SK-N-DZ (cell line): ENCODE measurements at regions not wholly inside any gene's neighbourhood (a gene's known extent, or its start where the extent isn't known, plus 50 kb on each side); places are given as distances from the start of the nearest gene placed in this dataset.
"Not testable (repeated sequence)": the region's sequence is repeated elsewhere in the genome, so short reads cannot be mapped to it uniquely, and the experiment has no call there.

Source experiments
- DNase-seq: peaks from one replicate; pipeline ENCODE4 v3.0.0-alpha.2; 2015; ENCODE audit warnings: low spot score

DNA sequence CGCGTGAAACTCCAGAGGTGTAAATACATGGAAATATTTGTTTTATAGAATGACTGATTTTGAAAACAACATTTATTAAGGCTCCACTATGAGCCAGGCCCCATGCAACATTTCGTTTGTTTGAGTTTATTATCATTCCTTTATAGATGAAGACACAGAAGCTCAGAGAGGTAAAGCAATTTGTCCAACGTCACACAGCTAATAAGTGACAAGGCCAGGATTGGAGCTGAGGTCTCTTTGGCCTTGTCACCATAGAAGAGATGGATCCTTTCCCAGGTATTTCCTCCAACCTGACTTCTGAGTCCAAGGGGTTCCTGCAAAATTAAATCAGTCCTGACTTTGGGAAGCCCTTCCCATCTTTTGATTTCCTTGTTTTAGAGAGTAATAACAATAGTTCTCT, 98.0 kb downstream of the SYF2 start:
- no peak for DNase-seq

DNA sequence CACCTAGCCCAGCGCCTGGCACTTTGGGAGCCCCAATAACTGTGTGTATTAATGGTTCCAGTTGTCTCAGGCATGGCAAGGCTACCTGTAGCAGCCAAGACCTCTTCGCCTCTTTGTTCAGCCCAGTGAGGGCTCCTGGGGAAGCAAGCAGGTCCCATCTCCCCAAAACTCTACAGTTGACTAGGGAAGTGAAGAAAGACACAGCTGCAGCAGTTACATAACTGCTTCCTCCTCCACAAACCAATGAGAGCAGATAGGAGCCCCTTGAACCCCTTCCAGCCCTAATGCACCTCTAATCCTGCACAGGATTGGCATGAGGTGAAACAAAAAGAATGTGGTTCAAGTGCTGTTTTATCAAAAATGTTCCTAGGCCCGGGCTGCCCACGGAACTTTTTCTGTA, 100.5 kb downstream of the SYF2 start:
- DNase-seq: no peak

DNA sequence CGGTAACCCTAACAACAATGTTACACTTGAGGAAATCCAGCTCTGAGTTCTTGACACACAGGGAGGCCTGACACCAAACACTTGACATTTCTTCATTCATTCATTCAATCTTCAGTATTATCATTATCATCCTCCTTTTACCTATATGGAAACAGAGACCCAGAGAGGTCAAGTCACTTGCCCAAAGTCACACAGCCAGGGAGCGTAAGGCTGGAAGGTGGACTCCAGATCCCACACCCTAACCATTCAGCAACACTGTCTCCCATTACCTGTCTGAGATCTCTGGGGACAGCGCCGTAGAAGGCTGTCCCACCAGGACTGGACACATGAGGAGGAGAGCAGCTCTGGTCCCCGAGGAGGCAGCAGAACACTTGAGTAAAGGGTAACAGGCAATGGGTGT, 101.4 kb downstream of the SYF2 start:
- no peak for DNase-seq

DNA sequence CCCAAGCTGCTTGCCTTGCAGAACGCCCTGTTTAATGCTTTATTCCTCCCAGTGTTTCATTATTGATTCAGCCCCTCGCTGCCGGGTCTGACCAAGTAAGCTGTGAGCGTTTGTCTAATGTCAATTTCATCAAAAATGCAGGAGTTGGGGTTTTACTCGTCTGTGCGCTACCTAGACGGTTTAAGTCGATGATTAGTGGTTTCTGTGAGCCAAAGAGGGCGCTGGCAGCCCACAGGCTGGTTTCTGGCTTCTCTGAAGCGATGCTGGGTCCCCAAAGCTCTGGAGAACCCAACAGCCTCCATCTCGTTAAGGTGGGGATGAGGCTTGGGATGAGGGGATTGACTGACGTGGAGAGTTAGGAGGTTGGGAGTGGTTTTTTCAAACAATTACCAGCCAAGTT, 102.9 kb downstream of the SYF2 start:
- no peak for DNase-seq

GRCh38 chr1:25128121-25128621, 104.1 kb downstream of the SYF2 start:
- no peak for DNase-seq

DNA sequence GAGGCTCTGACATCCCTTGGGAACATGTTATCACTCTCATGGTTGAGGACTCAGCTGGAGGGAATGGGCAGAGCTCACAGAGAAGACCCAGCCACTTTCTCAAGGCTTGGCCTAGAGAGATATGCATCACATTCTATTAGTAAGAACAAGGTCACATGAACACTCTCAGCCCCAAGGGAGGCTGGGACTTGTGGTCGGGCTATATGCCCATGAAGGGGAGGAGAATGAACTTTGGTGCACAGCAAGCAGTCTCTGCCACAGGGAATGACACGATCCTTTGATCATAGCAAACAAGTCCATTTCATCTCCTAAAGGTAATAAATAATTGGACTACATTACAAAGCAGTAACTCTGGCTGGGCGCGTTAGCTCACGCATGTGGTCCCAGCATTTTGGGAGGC, 105.7 kb downstream of the SYF2 start:
- no peak for DNase-seq

DNA sequence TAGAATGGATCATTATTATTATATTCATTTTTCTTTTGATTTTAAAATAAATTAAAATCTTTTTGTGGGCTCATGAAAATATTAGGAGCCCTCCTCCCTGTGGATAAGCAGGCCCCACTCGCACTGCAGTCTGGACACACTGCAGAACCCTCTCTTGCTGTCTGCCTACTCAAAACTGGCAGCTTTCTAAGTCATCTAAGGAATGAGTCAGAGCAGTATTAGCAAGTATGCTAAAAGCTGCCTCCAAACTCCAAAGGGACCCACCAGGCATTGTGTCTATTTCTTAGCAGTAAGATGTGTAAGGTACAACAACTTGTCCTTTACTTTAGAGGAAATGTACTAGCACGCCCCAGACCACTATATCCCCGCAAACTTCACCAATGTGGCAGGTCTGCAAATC, 108.8 kb downstream of the SYF2 start:
- no peak for DNase-seq

DNA sequence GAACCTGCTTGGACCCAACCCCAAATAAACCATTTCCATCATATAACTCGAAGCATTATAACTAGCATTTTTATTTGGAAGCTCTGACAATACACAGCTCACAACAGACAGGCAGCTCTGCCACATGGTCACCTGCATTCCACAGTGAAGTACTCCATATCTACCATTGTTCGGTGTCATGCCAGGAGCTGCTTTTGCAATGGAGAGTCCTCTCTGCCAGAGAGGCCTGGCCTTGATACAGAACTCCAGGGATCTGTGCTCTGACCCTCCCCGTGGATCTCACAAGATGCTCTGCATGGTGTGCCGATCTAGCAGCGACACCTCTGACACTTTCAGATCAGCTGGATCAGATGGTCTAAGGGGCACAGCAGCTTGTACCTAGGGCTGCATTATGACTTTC, 109.6 kb downstream of the SYF2 start:
- DNase-seq: no peak

DNA sequence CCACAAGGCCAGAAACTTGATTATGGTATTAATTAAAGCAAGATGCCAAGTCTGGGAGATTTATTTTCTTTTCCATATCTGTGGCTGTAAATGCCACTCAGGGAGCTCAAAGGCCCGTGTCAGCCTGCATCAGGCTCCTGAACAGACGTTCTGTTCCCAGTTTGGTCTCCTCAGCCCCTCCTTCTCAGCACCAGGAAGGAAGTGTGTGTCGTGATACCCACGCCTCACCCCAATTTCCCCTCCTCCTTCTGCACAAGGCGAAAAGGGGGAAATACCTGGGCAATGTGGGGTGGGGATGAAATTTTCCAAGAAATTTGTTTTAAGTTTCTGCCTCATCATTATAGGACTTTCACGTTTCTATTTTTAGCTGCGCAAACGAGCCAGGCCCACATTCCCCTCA, 112.0 kb downstream of the SYF2 start:
- no peak for DNase-seq

- DNase-seq: no peak
Measured at GRCh38 chr1:25118546-25118945, 113.8 kb downstream of the SYF2 start.

DNA sequence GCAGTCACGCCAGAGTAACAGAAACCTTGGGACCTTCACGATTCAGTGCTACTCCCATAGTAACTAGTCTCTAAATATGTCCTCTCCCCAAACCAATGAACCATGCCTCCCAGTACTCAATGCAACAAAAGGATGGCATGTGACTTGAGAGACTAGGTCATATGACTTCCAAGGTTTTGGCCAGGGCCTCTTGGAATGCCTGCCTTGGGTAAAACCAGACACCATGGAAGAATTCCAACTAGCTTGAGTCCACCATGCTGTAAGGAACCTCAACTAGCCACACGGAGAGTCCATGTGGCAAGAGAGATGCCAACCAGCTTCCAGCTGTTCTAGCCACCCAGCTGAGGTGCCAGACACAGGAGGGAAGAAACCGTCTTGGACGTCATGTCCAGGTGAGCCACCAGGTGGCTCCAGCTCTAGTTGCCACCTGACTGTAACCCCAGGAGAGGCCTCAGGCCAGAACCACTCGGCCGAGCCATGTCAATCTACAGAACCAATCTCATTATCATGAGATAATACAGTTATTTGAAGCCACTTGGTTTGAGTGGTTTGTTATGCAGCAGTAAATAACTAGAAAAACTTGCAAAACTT, 115.0 kb downstream of the SYF2 start:
- DNase-seq: no peak

DNA sequence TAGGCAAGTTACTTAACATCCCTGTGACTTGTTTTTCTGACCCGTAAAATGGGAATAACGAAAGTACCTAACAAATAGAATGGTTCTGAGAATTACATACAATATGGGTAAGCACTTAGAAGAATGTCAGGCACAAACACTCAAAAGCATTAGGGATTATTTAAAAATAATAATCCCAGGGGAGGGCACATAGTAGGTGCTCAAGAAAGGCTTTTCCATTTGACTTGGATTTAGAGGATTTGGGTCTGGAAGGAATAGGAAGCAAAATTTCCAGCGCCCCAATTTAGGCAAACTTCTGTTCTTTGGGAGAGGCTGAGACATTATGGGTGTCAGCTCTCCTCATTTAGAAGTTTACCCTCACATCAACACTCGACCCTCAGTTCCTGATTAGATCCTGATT, 115.5 kb downstream of the SYF2 start:
- no peak for DNase-seq

DNA sequence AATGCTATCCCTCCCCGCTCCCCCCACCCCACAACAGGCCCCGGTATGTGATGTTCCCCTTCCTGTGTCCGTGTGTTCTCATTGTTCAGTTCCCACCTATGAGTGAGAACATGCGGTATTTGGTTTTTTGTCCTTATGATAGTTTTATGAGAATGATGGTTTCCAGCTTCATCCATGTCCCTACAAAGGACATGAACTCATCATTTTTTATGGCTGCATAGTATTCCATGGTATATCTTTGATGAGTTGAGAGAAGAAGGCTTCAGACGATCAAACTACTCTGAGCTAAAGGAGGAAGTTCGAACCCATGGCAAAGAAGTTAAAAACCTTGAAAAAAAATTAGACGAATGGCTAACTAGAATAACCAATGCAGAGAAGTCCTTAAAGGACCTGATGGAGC, 116.2 kb downstream of the SYF2 start:
- DNase-seq: not testable (repeated sequence)

GRCh38 chr1:25113731-25114130, 118.6 kb downstream of the SYF2 start:
- DNase-seq: no peak

DNA sequence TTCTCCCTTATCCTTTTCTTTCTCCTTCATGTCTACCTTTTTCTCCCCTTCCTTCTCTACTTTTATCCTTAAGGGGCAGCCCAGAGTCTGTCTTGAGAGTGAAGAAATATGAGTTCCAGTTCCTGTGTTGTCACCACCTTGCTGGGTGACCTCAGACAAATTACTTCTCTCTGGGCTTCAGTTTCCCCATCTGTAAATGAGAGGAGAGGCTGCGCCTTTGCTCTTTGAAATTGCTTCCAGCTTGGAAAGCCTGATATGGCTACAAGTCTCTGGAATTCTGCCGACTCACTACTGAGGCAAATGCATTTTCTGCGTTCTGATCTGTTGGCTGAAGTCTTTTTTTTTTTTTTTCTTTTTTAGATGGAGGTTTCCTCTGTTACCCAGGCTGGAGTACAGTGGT, 119.2 kb downstream of the SYF2 start:
- DNase-seq: no peak

DNA sequence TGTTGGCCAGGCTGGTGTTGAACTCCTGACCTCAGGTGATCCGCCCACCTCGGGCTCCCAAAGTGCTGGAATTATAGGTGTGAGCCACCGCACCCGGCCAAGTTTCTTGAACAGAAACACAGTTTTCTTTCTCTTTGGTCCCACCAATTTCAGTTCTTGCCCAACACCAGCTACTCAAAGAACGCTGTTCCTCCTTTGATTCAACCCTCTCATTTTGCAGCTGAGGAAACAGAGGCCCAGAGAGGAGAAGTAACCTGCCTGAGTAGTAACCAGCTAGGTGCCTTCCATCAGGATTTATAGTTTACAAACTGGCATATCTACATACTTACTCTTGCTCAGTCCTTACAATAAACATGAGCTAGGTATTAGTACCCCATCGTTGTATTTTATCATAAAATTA, 119.9 kb downstream of the SYF2 start:
- DNase-seq: no peak

DNA sequence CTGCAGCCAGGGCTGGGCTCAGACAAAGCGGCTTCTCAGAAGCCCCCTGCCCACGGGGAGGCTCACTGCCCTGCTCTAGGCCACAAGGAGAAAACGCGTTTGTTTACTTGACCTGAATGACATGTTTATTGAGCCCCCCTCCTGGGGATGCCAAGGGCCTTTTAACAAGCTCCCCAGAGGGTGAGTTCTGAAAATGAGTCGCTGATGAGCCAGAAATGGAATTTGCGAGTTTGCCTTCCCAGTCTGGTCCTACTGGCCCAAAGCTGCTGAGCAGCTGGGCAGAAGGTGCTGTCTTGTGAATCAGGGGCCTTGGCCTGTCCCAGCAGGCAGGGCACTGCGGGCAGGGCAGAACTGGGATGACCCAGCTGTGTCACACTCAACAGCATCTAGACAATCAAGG, 120.6 kb downstream of the SYF2 start:
- DNase-seq: no peak

DNA sequence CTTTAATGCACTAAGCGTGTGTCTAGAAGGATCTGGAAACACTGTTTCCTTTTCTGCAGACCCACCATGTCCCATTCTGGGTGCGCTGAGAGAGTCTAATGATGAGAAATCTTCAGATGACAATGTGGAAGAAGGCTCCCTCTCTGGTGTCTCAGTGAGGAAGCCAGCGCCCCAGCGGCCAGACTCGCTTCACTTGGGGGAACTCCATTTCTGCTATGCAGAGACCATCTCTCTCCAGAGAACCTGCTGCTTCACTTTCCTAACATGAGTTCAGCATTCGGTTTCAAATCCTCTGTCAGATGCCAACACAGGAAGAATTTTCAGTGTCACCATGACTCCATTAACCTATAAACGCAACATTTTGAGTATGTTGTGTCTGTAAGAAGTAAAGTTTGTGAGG, 121.8 kb downstream of the SYF2 start:
- no peak for DNase-seq

GRCh38 chr1:25110036-25110435, 122.3 kb downstream of the SYF2 start:
- no peak for DNase-seq

DNA sequence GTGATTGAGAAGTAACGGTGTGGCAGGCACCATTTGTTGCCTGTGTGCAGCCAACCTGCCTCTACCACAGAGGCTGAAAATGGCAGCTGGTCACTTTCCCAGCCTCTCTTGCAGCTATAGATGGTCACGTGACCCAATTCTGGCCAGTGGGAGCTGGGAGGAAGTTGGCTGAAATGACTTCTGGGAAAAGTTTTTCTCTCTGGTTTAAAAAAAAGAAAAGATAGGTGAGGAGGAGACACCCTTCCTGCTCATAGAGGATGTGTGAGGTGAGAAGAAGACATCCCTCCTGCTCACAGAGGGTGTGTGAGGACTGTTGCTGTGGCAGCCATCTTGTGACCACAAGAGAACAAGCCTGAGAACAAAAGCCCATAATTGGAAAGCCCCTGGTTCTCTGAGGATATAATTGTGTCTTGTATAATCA, 122.8 kb downstream of the SYF2 start:
- no peak for DNase-seq

- no peak for DNase-seq
Measured at GRCh38 chr1:25107643-25108010, 124.7 kb downstream of the SYF2 start.

DNA sequence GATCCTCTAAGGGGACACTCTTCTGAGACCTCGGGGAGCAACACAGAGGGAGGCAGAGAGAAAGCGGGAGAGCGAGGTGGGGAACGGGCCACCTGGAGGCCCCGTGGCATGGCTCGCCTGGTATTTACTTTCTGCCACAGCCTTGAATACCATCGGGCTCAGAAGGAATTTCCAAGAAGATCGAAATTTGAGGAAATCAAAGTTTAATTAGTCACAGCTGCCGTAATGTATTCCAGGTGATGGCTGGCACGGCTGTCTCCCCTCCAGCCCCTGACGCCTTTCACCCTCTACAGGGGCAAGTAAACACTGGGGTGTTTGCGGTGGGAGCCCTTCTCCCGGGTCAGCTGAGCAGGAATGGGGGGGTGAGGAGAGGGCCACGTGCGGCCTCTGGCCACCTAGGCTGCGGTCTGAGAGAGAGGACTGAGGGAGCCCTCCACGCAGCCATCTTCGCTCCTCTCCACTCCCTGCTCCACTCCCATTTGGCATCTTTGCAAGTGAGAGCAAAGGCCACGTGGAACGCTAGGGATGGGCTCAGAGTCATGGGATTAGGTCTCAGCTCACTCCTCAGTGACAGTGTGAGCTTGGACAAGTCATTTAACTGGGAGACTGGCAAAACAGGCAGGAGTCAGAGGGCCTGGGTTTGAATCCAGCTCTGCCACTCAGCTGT, 125.2 kb downstream of the SYF2 start:
- DNase-seq: no peak

- no peak for DNase-seq
Measured at GRCh38 chr1:25106352-25106751, 126.0 kb downstream of the SYF2 start.

- DNase-seq: no peak
Measured at GRCh38 chr1:25105836-25106235, 126.5 kb downstream of the SYF2 start.
